K562 (cell line): ENCODE measurements at regions not wholly inside any gene's neighbourhood (a gene's known extent, or its start where the extent isn't known, plus 50 kb on each side); places are given as distances from the start of the nearest gene placed in this dataset.

ENCODE experiments used
- ATAC-seq: fragments of 200-7000 bp; cut with Tn5 transposase; 3 replicates; pipeline ENCODE4 v1.9.1; 2020; ENCODE audit warnings: moderate library complexity
- BruUV-seq: library from RNA; stranded (reverse); fragments of 400-500 nt; replicated peaks from 2 replicates; lab custom pipeline; 2021; lab: Mats Ljungman, UMichigan
- CTCF ChIA-PET: fragments of 300-600 bp; formaldehyde crosslinking; extraction: SDS; loops from one replicate; lab custom pipeline; 2021; ENCODE audit warnings: low intra/inter-chr PET ratio; lab: Yijun Ruan, JAX
- POLR2A ChIA-PET: fragments of 300-600, 350-650 bp; sonication (Branson Sonifier 250); formaldehyde crosslinking; extraction: SDS; loops from one replicate; lab custom pipeline; 2021; ENCODE audit warnings: antibody characterized with exemption, inconsistent platforms; lab: Yijun Ruan, JAX
- DNase-seq, 4 experiments: peaks; one replicate each; pipeline versions ENCODE4 v3.0.0 to v3.0.0-alpha.2; 2011 to 2018; ENCODE audit warnings: low spot score in 3 of 4, mixed read lengths in 3 of 4; ENCODE audit errors: extremely low read depth in 1 of 4
- FAIRE-seq: peaks from 2 replicates; lab custom pipeline; 2011; peaks lifted over from hg19 to GRCh38; lab: Jason Lieb, UNC
- H2AFZ ChIP-seq: 2 replicates; pipeline ENCODE4 v1.6.0; 2011; ENCODE audit warnings: low read depth, low read length, control low read depth, inconsistent platforms
- H3K27ac ChIP-seq: fragments of 200-600 bp; 3 replicates; pipeline ENCODE4 v1.8.0; 2011; ENCODE audit warnings: low read depth, mild to moderate bottlenecking, control low read depth, inconsistent platforms, low read length, moderate library complexity, mixed read lengths; ENCODE audit errors: extremely low read depth
- H3K27me3 ChIP-seq, 2 experiments: fragments of 300-600 bp in 1 of 2; 2 replicates in 1 of 2; 3 replicates in 1 of 2; pipeline versions ENCODE4 v1.6.0 to v1.8.0; 2011; ENCODE audit warnings: inconsistent platforms in 2 of 2, low read length in 2 of 2, mild to moderate bottlenecking in 1 of 2, mixed read lengths in 1 of 2, moderate library complexity in 1 of 2; ENCODE audit not compliant: control insufficient read depth in 2 of 2, insufficient read depth in 2 of 2
- H3K36me3 ChIP-seq: fragments of 300-600 bp; 3 replicates; pipeline ENCODE4 v1.8.0; 2011; ENCODE audit warnings: mild to moderate bottlenecking, low read length, inconsistent platforms; ENCODE audit not compliant: control insufficient read depth, insufficient read depth
- H3K4me1 ChIP-seq, 2 experiments: fragments of 200-600 bp in 1 of 2; replicated peaks in 1 of 2; 2 replicates in 1 of 2; 3 replicates in 1 of 2; pipeline versions ENCODE4 v1.5.1 to v1.8.0; 2011; ENCODE audit warnings: inconsistent platforms in 2 of 2, low read length in 2 of 2, mild to moderate bottlenecking in 1 of 2, mixed read lengths in 1 of 2, moderate library complexity in 1 of 2; ENCODE audit not compliant: control insufficient read depth in 2 of 2, insufficient read depth in 2 of 2
- H3K4me2 ChIP-seq: 2 replicates; pipeline ENCODE4 v1.6.1; 2011; ENCODE audit warnings: low read length, control low read depth, inconsistent platforms, mixed read lengths; ENCODE audit not compliant: insufficient read depth
- H3K4me3 ChIP-seq: fragments of 200-600 bp; sonication (generic), shearing (Covaris generic); 2 replicates; pipeline ENCODE4 v1.5.1; 2016; ENCODE audit warnings: control low read depth, inconsistent platforms
- H3K79me2 ChIP-seq: fragments of 200-600 bp; 3 replicates; pipeline ENCODE4 v1.8.0; 2011; ENCODE audit warnings: low read length, inconsistent platforms; ENCODE audit not compliant: control insufficient read depth, insufficient read depth
- H3K9ac ChIP-seq, 2 experiments: 2 replicates each; pipeline versions ENCODE4 v1.6.0 to v1.6.1; 2011; ENCODE audit warnings: low read depth in 2 of 2, low read length in 2 of 2, control low read depth in 1 of 2, inconsistent platforms in 1 of 2, mild to moderate bottlenecking in 1 of 2, mixed read lengths in 1 of 2; ENCODE audit not compliant: insufficient read depth in 1 of 2
- H3K9me1 ChIP-seq: one replicate; pipeline ENCODE4 v1.6.0; 2011; ENCODE audit warnings: inconsistent platforms, mild to moderate bottlenecking, low read length, moderate library complexity; ENCODE audit not compliant: control insufficient read depth, insufficient read depth
- H3K9me3 ChIP-seq: replicated peaks from 2 replicates; pipeline ENCODE4 v1.5.1; 2011; ENCODE audit warnings: low read depth, low read length, inconsistent platforms; ENCODE audit not compliant: control insufficient read depth, insufficient read depth
- H4K20me1 ChIP-seq: replicated peaks from 2 replicates; pipeline ENCODE4 v1.6.1; 2011; ENCODE audit warnings: low read length, inconsistent platforms, mixed read lengths; ENCODE audit not compliant: control insufficient read depth, insufficient read depth
- GABPA ChIP-seq: fragments of 200-800 bp; sonication (Bioruptor generic); conservative IDR thresholded peaks from 2 replicates; pipeline ENCODE4 v1.6.1; 2016; ENCODE audit warnings: low read depth, missing genetic modification characterization, missing compliant biosample characterization
- HDGF ChIP-seq: fragments of 450-650 bp; IDR thresholded peaks from 2 replicates; pipeline ENCODE4 v1.6.1; 2016
- HOMEZ ChIP-seq: fragments of 250-450 bp; sonication (Bioruptor Pico); IDR thresholded peaks from 2 replicates; pipeline ENCODE4 v1.4.0; 2020; ENCODE audit warnings: mild to moderate bottlenecking, moderate library complexity
- KLF1 ChIP-seq: fragments of 450-650 bp; IDR thresholded peaks from 2 replicates; pipeline ENCODE4 v1.6.1; 2016; ENCODE audit warnings: missing genetic modification characterization, missing compliant biosample characterization
- NCOA6 ChIP-seq: fragments of 450-650 bp; IDR thresholded peaks from 2 replicates; pipeline ENCODE4 v1.6.1; 2017; ENCODE audit warnings: mild to moderate bottlenecking
- POLR2G ChIP-seq: fragments of 200-400 bp; formaldehyde crosslinking; IDR thresholded peaks from 2 replicates; pipeline ENCODE4 v1.6.1; 2017; ENCODE audit warnings: low read depth, mild to moderate bottlenecking, antibody characterized with exemption, low read length, moderate library complexity
- RUNX1 ChIP-seq: sonication (generic); IDR thresholded peaks from 2 replicates; pipeline ENCODE4 v1.6.1; 2016; ENCODE audit warnings: antibody characterized with exemption, low read depth
- SAP30 ChIP-seq: fragments of 200-600 bp; sonication (generic); IDR thresholded peaks from 2 replicates; pipeline ENCODE4 v1.6.1; 2012; ENCODE audit warnings: borderline replicate concordance, low read depth, mild to moderate bottlenecking, moderate library complexity, low read length, control low read depth, inconsistent platforms; ENCODE audit not compliant: insufficient read depth, poor library complexity, severe bottlenecking
- ZBTB7A ChIP-seq: IDR thresholded peaks from 2 replicates; pipeline ENCODE4 v1.6.1; 2011; ENCODE audit warnings: low read depth, mild to moderate bottlenecking, low read length, moderate library complexity, borderline replicate concordance; ENCODE audit not compliant: control insufficient read depth
- ZFP91 ChIP-seq: sonication (generic); formaldehyde crosslinking; IDR thresholded peaks from 2 replicates; pipeline ENCODE4 v1.8.0; 2022; ENCODE audit warnings: mild to moderate bottlenecking, missing genetic modification reagents
- ZFPM2 ChIP-seq: fragments of 250-450 bp; sonication (Bioruptor Pico); IDR thresholded peaks from 2 replicates; pipeline ENCODE4 v1.5.1; 2022; ENCODE audit warnings: mild to moderate bottlenecking
- ZNF23 ChIP-seq: fragments of 250-450 bp; sonication (Bioruptor Pico); IDR thresholded peaks from 2 replicates; pipeline ENCODE4 v1.4.0; 2020; ENCODE audit warnings: mild to moderate bottlenecking
- ZNF232 ChIP-seq: sonication (generic); formaldehyde crosslinking; IDR thresholded peaks from 2 replicates; pipeline ENCODE4 v1.8.0; 2022; ENCODE audit warnings: mild to moderate bottlenecking, missing genetic modification reagents
- ZNF316 ChIP-seq: fragments of 450-650 bp; IDR thresholded peaks from 2 replicates; pipeline ENCODE4 v1.6.1; 2016
- ZNF347 ChIP-seq: fragments of 450-650 bp; formaldehyde crosslinking; IDR thresholded peaks from 2 replicates; pipeline ENCODE4 v1.4.0; 2020; ENCODE audit warnings: low read depth, mild to moderate bottlenecking, moderate library complexity
- ZNF354B ChIP-seq: fragments of 250-450 bp; sonication (Bioruptor Pico); IDR thresholded peaks from 2 replicates; pipeline ENCODE4 v1.4.0; 2020
- WGBS: fragments of 100-300 bp; shearing (Covaris generic); methylation state at CpG from one replicate; pipeline ENCODE4 v1.1.6; 2016; ENCODE audit warnings: low coverage, mixed read lengths; ENCODE audit not compliant: insufficient coverage; ENCODE audit errors: missing lambda C conversion rate; 5-methylcytosine and 5-hydroxymethylcytosine counted together
- in situ Hi-C: fragments of 300-500 bp; cut with MboI; formaldehyde crosslinking; loops from 4 replicates; pipeline ENCODE4 v1.15.0; 2018; ENCODE audit warnings: inconsistent platforms, mixed read lengths
- intact Hi-C: fragments of 100-400 bp; cut with micrococcal nuclease; formaldehyde crosslinking; loops from 2 replicates; pipeline ENCODE4 v1.14.2; 2022
- TF ChIP-seq, protein P1 (sequence below): sonication (generic); formaldehyde crosslinking; IDR thresholded peaks from 2 replicates; pipeline ENCODE4 v1.8.0; 2023; ENCODE audit warnings: missing genetic modification reagents, mild to moderate bottlenecking, borderline replicate concordance

- Histone ChIP-seq H3K9me3 (no peaks in the 10 kb centered on the region), H3K36me3 (no peaks in the 10 kb centered on the region), H3K4me3 (no peak overlapping the region), H3K9me1 (no peaks in the 10 kb centered on the region), H4K20me1 (no peaks in the 10 kb centered on the region), H3K9ac (no peak overlapping the region), H3K4me2 (no peak overlapping the region), H3K79me2 (no peaks in the 10 kb centered on the region), H3K27ac (no peak overlapping the region), H3K27me3 (peaks cover 0 to 9% of the 10 kb centered on the region in 2 experiments; a peak in 2 of 5 replicates), H2AFZ (no peak overlapping the region), H3K4me1 (no peaks in the 10 kb centered on the region)
- no TSS peak for BruUV-seq
- intact Hi-C loops: no loop called here
- 0% methylated on average over 9 of the region's 9 CpGs for WGBS
- POLR2A ChIA-PET: no interaction called here
- in situ Hi-C loops: no loop called here
- DNase-seq (peak in 3 of 4 experiments; percentile 3 to 37 (median 4)), ATAC-seq (no peak), FAIRE-seq (no peak)
- CTCF ChIA-PET: no interaction called here
- TF ChIP-seq ZFP91 (CRISPR knock-in tag) (no peak), ZBTB7A (no peak), KLF1 (tag) (no peak), ZNF316 (peak; percentile 76), POLR2G (no peak), HOMEZ (CRISPR knock-in tag) (no peak), RUNX1 (no peak), ZNF354B (CRISPR knock-in tag) (no peak), GABPA (tag) (no peak), ZNF23 (CRISPR knock-in tag) (no peak), ZNF232 (CRISPR knock-in tag) (no peak), SAP30 (no peak), ZNF347 (CRISPR knock-in tag) (no peak), NCOA6 (no peak), HDGF (no peak), ZFPM2 (no peak)
- TF ChIP-seq, protein P1, sequence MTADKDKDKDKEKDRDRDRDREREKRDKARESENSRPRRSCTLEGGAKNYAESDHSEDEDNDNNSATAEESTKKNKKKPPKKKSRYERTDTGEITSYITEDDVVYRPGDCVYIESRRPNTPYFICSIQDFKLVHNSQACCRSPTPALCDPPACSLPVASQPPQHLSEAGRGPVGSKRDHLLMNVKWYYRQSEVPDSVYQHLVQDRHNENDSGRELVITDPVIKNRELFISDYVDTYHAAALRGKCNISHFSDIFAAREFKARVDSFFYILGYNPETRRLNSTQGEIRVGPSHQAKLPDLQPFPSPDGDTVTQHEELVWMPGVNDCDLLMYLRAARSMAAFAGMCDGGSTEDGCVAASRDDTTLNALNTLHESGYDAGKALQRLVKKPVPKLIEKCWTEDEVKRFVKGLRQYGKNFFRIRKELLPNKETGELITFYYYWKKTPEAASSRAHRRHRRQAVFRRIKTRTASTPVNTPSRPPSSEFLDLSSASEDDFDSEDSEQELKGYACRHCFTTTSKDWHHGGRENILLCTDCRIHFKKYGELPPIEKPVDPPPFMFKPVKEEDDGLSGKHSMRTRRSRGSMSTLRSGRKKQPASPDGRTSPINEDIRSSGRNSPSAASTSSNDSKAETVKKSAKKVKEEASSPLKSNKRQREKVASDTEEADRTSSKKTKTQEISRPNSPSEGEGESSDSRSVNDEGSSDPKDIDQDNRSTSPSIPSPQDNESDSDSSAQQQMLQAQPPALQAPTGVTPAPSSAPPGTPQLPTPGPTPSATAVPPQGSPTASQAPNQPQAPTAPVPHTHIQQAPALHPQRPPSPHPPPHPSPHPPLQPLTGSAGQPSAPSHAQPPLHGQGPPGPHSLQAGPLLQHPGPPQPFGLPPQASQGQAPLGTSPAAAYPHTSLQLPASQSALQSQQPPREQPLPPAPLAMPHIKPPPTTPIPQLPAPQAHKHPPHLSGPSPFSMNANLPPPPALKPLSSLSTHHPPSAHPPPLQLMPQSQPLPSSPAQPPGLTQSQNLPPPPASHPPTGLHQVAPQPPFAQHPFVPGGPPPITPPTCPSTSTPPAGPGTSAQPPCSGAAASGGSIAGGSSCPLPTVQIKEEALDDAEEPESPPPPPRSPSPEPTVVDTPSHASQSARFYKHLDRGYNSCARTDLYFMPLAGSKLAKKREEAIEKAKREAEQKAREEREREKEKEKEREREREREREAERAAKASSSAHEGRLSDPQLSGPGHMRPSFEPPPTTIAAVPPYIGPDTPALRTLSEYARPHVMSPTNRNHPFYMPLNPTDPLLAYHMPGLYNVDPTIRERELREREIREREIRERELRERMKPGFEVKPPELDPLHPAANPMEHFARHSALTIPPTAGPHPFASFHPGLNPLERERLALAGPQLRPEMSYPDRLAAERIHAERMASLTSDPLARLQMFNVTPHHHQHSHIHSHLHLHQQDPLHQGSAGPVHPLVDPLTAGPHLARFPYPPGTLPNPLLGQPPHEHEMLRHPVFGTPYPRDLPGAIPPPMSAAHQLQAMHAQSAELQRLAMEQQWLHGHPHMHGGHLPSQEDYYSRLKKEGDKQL (CRISPR knock-in tag): no peak
Observed at GRCh38 chr11:67820081-67820480, 145.7 kb upstream of the ALDH3B2 start.
